ENCODE measurements at regions not wholly inside any gene's neighbourhood (a gene's known extent, or its start where the extent isn't known, plus 50 kb on each side); places are given as distances from the start of the nearest gene placed in this dataset.

GRCh38 chr4:176464748-176465147 is 145.0 kb downstream of the SPCS3 start:
- Histone ChIP-seq H3K27me3 (ENCODE audit: control insufficient read depth, insufficient read depth, low read length) (no peaks in the 10 kb centered on the region), H3K4me1 (ENCODE audit: control insufficient read depth, insufficient read depth, low read length) (no peaks in the 10 kb centered on the region), H3K4me3 (ENCODE audit: low read depth, low read length) (no peak overlapping the region), H3K9me3 (ENCODE audit: control insufficient read depth, insufficient read depth, low read length) (no peaks in the 10 kb centered on the region), H3K36me3 (ENCODE audit: control insufficient read depth, insufficient read depth, low read length) (no peaks in the 10 kb centered on the region), H3K27ac (ENCODE audit: low read depth, low read length) (no peak overlapping the region)
- WGBS (ENCODE audit: insufficient coverage): 100% methylated on average over 1 of the region's 2 CpGs
- DNase-seq (ENCODE audit: low read depth in 4 of 6, low spot score in 6 of 6): no peak

DNA sequence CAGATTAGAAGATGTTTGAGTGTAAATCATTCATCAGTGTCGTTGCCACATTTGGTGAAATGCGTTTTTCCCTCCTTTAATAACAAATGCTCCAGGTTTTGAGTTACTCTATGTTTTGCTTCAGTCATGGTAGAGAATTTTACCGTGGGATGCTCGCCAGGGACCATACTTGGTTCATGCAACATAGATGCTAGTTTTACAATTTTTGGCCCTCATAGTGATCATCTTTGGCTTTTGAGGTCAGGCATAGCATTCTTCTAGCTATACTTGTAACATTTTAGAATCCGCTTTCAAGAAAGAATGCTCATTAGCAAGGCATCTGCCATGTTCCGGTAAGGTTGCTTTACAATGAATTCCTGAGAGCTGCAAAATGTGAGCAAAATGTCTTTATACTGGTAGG is 147.2 kb downstream of the SPCS3 start:
- Histone ChIP-seq H3K9me3 (ENCODE audit: control insufficient read depth, insufficient read depth, low read length) (no peaks in the 10 kb centered on the region), H3K4me3 (ENCODE audit: low read depth, low read length) (no peak overlapping the region), H3K4me1 (ENCODE audit: control insufficient read depth, insufficient read depth, low read length) (no peaks in the 10 kb centered on the region), H3K36me3 (ENCODE audit: control insufficient read depth, insufficient read depth, low read length) (no peaks in the 10 kb centered on the region), H3K27ac (ENCODE audit: low read depth, low read length) (no peak overlapping the region), H3K27me3 (ENCODE audit: control insufficient read depth, insufficient read depth, low read length) (no peaks in the 10 kb centered on the region)
- 100% methylated on average over 2 of the region's 6 CpGs for WGBS (ENCODE audit: insufficient coverage)
- no peak for DNase-seq (ENCODE audit: low read depth in 4 of 6, low spot score in 6 of 6)

- H3K27ac ChIP-seq (ENCODE audit: low read depth, low read length): no peak overlapping the region
- H3K27me3 ChIP-seq (ENCODE audit: control insufficient read depth, insufficient read depth, low read length): no peaks in the 10 kb centered on the region
- no peaks in the 10 kb centered on the region for H3K9me3 ChIP-seq (ENCODE audit: control insufficient read depth, insufficient read depth, low read length)
- DNase-seq (ENCODE audit: low read depth in 4 of 6, low spot score in 6 of 6): no peak
- no peaks in the 10 kb centered on the region for H3K36me3 ChIP-seq (ENCODE audit: control insufficient read depth, insufficient read depth, low read length)
- H3K4me3 ChIP-seq (ENCODE audit: low read depth, low read length): no peak overlapping the region
- no peaks in the 10 kb centered on the region for H3K4me1 ChIP-seq (ENCODE audit: control insufficient read depth, insufficient read depth, low read length)
These were observed 149.8 kb downstream of the SPCS3 start for GRCh38 chr4:176469546-176469945.

- Histone ChIP-seq H3K9me3 (ENCODE audit: control insufficient read depth, insufficient read depth, low read length) (peaks cover under 1% of the 10 kb centered on the region), H3K27ac (ENCODE audit: low read depth, low read length) (no peak overlapping the region), H3K27me3 (ENCODE audit: control insufficient read depth, insufficient read depth, low read length) (no peaks in the 10 kb centered on the region), H3K36me3 (ENCODE audit: control insufficient read depth, insufficient read depth, low read length) (no peaks in the 10 kb centered on the region), H3K4me3 (ENCODE audit: low read depth, low read length) (no peak overlapping the region), H3K4me1 (ENCODE audit: control insufficient read depth, insufficient read depth, low read length) (no peaks in the 10 kb centered on the region)
- WGBS (ENCODE audit: insufficient coverage): 100% methylated on average over 1 of the region's 4 CpGs
- DNase-seq (ENCODE audit: low read depth in 4 of 6, low spot score in 6 of 6): no peak
These were observed 150.9 kb downstream of the SPCS3 start for GRCh38 chr4:176470671-176471070.

GRCh38 chr4:176475067-176475466 is 155.3 kb downstream of the SPCS3 start:
- no peaks in the 10 kb centered on the region for H3K4me1 ChIP-seq (ENCODE audit: control insufficient read depth, insufficient read depth, low read length)

DNA sequence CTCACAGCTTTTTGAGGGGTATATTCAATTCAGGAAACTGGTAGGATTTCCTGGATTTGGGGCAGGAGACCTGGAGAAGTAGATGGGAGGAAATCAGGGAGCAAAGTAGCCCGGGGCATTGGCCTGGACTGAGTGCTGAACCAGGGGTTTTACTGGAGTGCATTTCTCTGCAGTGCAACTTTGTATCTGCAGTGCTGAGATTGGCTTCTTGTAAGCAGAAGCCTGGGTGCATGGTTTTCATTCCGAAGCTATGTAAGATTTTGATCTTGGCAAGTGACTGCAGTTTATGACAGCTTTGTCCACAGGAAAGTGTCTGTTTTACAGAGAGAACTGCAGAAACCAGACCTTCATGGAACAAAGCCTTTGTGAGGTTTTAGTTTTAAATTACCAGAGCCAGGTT is 158.3 kb downstream of the SPCS3 start:
- Histone ChIP-seq H3K4me3 (ENCODE audit: low read depth, low read length) (no peak overlapping the region), H3K36me3 (ENCODE audit: control insufficient read depth, insufficient read depth, low read length) (no peaks in the 10 kb centered on the region), H3K9me3 (ENCODE audit: control insufficient read depth, insufficient read depth, low read length) (peaks cover 3% of the 10 kb centered on the region), H3K27me3 (ENCODE audit: control insufficient read depth, insufficient read depth, low read length) (no peaks in the 10 kb centered on the region), H3K27ac (ENCODE audit: low read depth, low read length) (no peak overlapping the region), H3K4me1 (ENCODE audit: control insufficient read depth, insufficient read depth, low read length) (no peaks in the 10 kb centered on the region)
- peak in 2 of 6 donors; percentile 4 to 17 for DNase-seq (ENCODE audit: low read depth in 4 of 6, low spot score in 6 of 6)
- 76% methylated on average over 2 of the region's 2 CpGs for WGBS (ENCODE audit: insufficient coverage)

More at GRCh38 chr4:176475067-176475466, 155.3 kb downstream of the SPCS3 start:
- Histone ChIP-seq H3K4me3 (ENCODE audit: low read depth, low read length) (no peak overlapping the region), H3K27me3 (ENCODE audit: control insufficient read depth, insufficient read depth, low read length) (no peaks in the 10 kb centered on the region), H3K27ac (ENCODE audit: low read depth, low read length) (no peak overlapping the region), H3K9me3 (ENCODE audit: control insufficient read depth, insufficient read depth, low read length) (peaks cover 3% of the 10 kb centered on the region), H3K36me3 (ENCODE audit: control insufficient read depth, insufficient read depth, low read length) (no peaks in the 10 kb centered on the region)
- DNase-seq (ENCODE audit: low read depth in 4 of 6, low spot score in 6 of 6): no peak
- 83% methylated on average over 1 of the region's 4 CpGs for WGBS (ENCODE audit: insufficient coverage)

- Histone ChIP-seq H3K27ac (ENCODE audit: low read depth, low read length) (no peak overlapping the region), H3K4me1 (ENCODE audit: control insufficient read depth, insufficient read depth, low read length) (no peaks in the 10 kb centered on the region), H3K4me3 (ENCODE audit: low read depth, low read length) (no peak overlapping the region), H3K36me3 (ENCODE audit: control insufficient read depth, insufficient read depth, low read length) (no peaks in the 10 kb centered on the region), H3K27me3 (ENCODE audit: control insufficient read depth, insufficient read depth, low read length) (no peaks in the 10 kb centered on the region), H3K9me3 (ENCODE audit: control insufficient read depth, insufficient read depth, low read length) (peaks cover 3% of the 10 kb centered on the region)
- WGBS (ENCODE audit: insufficient coverage): 100% methylated on average over 1 of the region's 1 CpG
- DNase-seq (ENCODE audit: low read depth in 4 of 6, low spot score in 6 of 6): no peak
These were observed 160.0 kb downstream of the SPCS3 start for GRCh38 chr4:176479767-176480166.

DNA sequence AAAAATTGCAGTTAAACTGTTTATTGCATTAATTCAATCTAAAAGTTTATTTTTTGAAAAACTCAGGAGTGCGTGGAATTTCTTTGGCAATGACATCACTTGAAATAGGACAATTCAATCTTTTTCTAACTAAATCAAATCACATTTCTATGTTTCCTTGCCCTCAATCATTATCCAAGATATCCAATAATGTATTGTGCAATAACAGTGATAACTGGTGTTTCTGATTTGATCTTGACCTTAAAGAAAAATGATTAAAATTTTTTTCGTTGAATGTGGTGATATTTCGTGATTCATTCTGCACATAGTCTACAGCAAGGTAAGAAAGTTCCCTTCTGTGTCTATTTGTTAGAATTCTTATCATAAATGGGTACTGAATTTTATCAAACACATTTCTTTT is 163.2 kb downstream of the SPCS3 start:
- Histone ChIP-seq H3K4me3 (ENCODE audit: low read depth, low read length) (no peak overlapping the region), H3K9me3 (ENCODE audit: control insufficient read depth, insufficient read depth, low read length) (peaks cover under 1% of the 10 kb centered on the region), H3K36me3 (ENCODE audit: control insufficient read depth, insufficient read depth, low read length) (no peaks in the 10 kb centered on the region), H3K4me1 (ENCODE audit: control insufficient read depth, insufficient read depth, low read length) (no peaks in the 10 kb centered on the region), H3K27ac (ENCODE audit: low read depth, low read length) (no peak overlapping the region), H3K27me3 (ENCODE audit: control insufficient read depth, insufficient read depth, low read length) (no peaks in the 10 kb centered on the region)
- no CpG with 5 or more reads among the region's 3 CpGs for WGBS (ENCODE audit: insufficient coverage)
- DNase-seq (ENCODE audit: low read depth in 4 of 6, low spot score in 6 of 6): no peak

- Histone ChIP-seq H3K27ac (ENCODE audit: low read depth, low read length) (no peak overlapping the region), H3K36me3 (ENCODE audit: control insufficient read depth, insufficient read depth, low read length) (no peaks in the 10 kb centered on the region), H3K4me1 (ENCODE audit: control insufficient read depth, insufficient read depth, low read length) (no peaks in the 10 kb centered on the region), H3K9me3 (ENCODE audit: control insufficient read depth, insufficient read depth, low read length) (peaks cover 2% of the 10 kb centered on the region), H3K27me3 (ENCODE audit: control insufficient read depth, insufficient read depth, low read length) (no peaks in the 10 kb centered on the region), H3K4me3 (ENCODE audit: low read depth, low read length) (no peak overlapping the region)
- 46% methylated on average over 5 of the region's 7 CpGs for WGBS (ENCODE audit: insufficient coverage)
- no peak for DNase-seq (ENCODE audit: low read depth in 4 of 6, low spot score in 6 of 6)
These were observed 164.7 kb downstream of the SPCS3 start for GRCh38 chr4:176484301-176484984.

- H3K27ac ChIP-seq (ENCODE audit: low read depth, low read length): no peak overlapping the region
- no peak for DNase-seq (ENCODE audit: low read depth in 4 of 6, low spot score in 6 of 6)
- WGBS (ENCODE audit: insufficient coverage): no CpG with 5 or more reads among the region's 2 CpGs
- no peaks in the 10 kb centered on the region for H3K4me1 ChIP-seq (ENCODE audit: control insufficient read depth, insufficient read depth, low read length)
- peaks cover 3% of the 10 kb centered on the region for H3K9me3 ChIP-seq (ENCODE audit: control insufficient read depth, insufficient read depth, low read length)
- no peaks in the 10 kb centered on the region for H3K36me3 ChIP-seq (ENCODE audit: control insufficient read depth, insufficient read depth, low read length)
- no peak overlapping the region for H3K4me3 ChIP-seq (ENCODE audit: low read depth, low read length)
- no peaks in the 10 kb centered on the region for H3K27me3 ChIP-seq (ENCODE audit: control insufficient read depth, insufficient read depth, low read length)
These were observed 169.2 kb downstream of the SPCS3 start for GRCh38 chr4:176489001-176489400.

Data from spinal cord (tissue), 9 donors.